GM23338 (cell line): ENCODE measurements at regions not wholly inside any gene's neighbourhood (a gene's known extent, or its start where the extent isn't known, plus 50 kb on each side); places are given as distances from the start of the nearest gene placed in this dataset. TPM values are rescaled to one million over a fixed set of nuclear protein-coding genes. Genes with fewer than 3 reads are reported as not detected.

Experiments used
- small RNA-seq: library from RNA; depleted of rRNA; stranded (forward); fragments of <200 nt; gene quantifications from one replicate; pipeline ENCODE3, GENCODE V24; 2014; ENCODE audit warnings: low replicate concordance

Small RNAs in the stretch of these regions (small RNA-seq; reads per million reads assigned to genes)
- not detected for gene RF00026
